NCI-H1694 treated with DMSO at 0.1 percent for 48 hours (cell line): ENCODE measurements at regions not wholly inside any gene's neighbourhood (a gene's known extent, or its start where the extent isn't known, plus 50 kb on each side); places are given as distances from the start of the nearest gene placed in this dataset.
"Not testable (repeated sequence)": the region's sequence is repeated elsewhere in the genome, so short reads cannot be mapped to it uniquely, and the experiment has no call there.

Source experiments
- DNase-seq: peaks from one replicate; lab custom pipeline; 2025; lab: John Stamatoyannopoulos, UW

- not testable (repeated sequence) for DNase-seq
Measured at GRCh38 chr12:91452464-91452863, 269.8 kb upstream of the DCN start.

- DNase-seq, result no peak
Measured at GRCh38 chr12:91441993-91442952, 259.7 kb upstream of the DCN start.

GRCh38 chr12:91441246-91441645, 258.6 kb upstream of the DCN start:
- DNase-seq, result no peak

GRCh38 chr12:91434081-91434480, 251.5 kb upstream of the DCN start:
- no peak for DNase-seq

- DNase-seq, result no peak
Measured at GRCh38 chr12:91432755-91433154, 250.1 kb upstream of the DCN start.

GRCh38 chr12:91432089-91432488, 249.5 kb upstream of the DCN start:
- DNase-seq, result no peak

GRCh38 chr12:91424506-91424905, 241.9 kb upstream of the DCN start:
- no peak for DNase-seq

- no peak for DNase-seq
Measured at GRCh38 chr12:91423693-91424050, 241.1 kb upstream of the DCN start.

- no peak for DNase-seq
Measured at GRCh38 chr12:91422811-91423692, 240.4 kb upstream of the DCN start.

GRCh38 chr12:91422127-91422526, 239.5 kb upstream of the DCN start:
- DNase-seq, result no peak

GRCh38 chr12:91419809-91420208, 237.2 kb upstream of the DCN start:
- DNase-seq, result no peak

GRCh38 chr12:91418221-91419090, 235.8 kb upstream of the DCN start:
- DNase-seq, result no peak

GRCh38 chr12:91417650-91418049, 235.0 kb upstream of the DCN start:
- no peak for DNase-seq

- DNase-seq, result no peak
Measured at GRCh38 chr12:91414636-91415035, 232.0 kb upstream of the DCN start.

GRCh38 chr12:91413581-91414546, 231.2 kb upstream of the DCN start:
- DNase-seq, result no peak

GRCh38 chr12:91406920-91407341, 224.3 kb upstream of the DCN start:
- no peak for DNase-seq

GRCh38 chr12:91404441-91404840, 221.8 kb upstream of the DCN start:
- no peak for DNase-seq

GRCh38 chr12:91401190-91401589, 218.6 kb upstream of the DCN start:
- DNase-seq, result no peak

- no peak for DNase-seq
Measured at GRCh38 chr12:91400271-91400670, 217.7 kb upstream of the DCN start.

GRCh38 chr12:91397866-91398532, 215.4 kb upstream of the DCN start:
- DNase-seq, result no peak
